Tibial nerve (tissue), 3 donors: ENCODE measurements at regions not wholly inside any gene's neighbourhood (a gene's known extent, or its start where the extent isn't known, plus 50 kb on each side); places are given as distances from the start of the nearest gene placed in this dataset.

ENCODE experiments used
- POLR2A ChIP-seq, 2 donors: fragments of 450-650 bp; IDR thresholded peaks; one replicate each; pipeline ENCODE4 v1.6.1; 2017; ENCODE audit warnings: antibody characterized with exemption in 2 of 2, mild to moderate bottlenecking in 2 of 2, moderate library complexity in 2 of 2
- TF ChIP-seq, protein P1 (sequence below), 5 experiments: fragments of 200-600 bp in 3 of 5; fragments of 450-650 bp in 2 of 5; sonication (generic) in 3 of 5; IDR thresholded peaks; one replicate each; pipeline ENCODE4 v1.5.1; 2016 to 2019; ENCODE audit warnings: antibody characterized with exemption in 5 of 5, mild to moderate bottlenecking in 3 of 5, moderate library complexity in 2 of 5

DNA sequence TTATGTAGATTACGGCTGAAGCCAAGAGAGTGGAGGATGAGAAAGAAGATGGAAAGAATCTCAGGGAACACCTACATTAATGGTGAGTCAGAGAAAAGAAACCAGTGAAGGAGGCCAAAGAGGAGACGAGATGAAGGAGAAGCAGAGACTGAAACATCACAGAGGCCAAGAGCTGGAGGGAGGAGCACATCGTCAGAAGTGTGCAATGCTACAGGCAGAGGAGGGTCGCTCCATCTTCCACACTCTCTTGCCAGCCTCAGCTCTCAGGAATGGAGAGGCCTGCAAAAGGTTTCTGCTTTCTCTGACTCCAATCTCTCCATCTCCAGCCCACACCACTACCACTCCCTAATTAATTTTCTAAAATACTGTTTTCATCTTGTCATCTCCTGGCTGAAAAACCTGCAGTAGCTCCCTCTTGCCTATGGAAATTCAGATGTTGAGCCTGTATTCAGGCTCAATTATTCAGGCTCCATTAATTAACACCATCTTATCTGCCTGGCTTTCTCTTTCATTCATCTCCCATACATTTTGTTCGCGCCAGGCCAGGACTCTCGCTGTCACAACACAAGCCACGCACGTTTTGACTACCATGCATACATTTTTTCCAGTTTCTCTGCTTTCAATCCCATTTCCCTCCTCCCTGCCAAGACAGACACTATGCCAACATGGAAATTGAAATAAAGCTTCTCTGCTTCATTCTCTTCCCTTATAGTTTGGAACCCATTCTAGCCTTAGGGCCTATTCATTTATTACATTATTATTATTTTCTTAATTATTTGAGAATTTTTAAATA, 165.8 kb downstream of the INHBA start:
- no peak for TF ChIP-seq POLR2A (IDR thresholded peaks at IDR 0.05)
- TF ChIP-seq, protein P1, sequence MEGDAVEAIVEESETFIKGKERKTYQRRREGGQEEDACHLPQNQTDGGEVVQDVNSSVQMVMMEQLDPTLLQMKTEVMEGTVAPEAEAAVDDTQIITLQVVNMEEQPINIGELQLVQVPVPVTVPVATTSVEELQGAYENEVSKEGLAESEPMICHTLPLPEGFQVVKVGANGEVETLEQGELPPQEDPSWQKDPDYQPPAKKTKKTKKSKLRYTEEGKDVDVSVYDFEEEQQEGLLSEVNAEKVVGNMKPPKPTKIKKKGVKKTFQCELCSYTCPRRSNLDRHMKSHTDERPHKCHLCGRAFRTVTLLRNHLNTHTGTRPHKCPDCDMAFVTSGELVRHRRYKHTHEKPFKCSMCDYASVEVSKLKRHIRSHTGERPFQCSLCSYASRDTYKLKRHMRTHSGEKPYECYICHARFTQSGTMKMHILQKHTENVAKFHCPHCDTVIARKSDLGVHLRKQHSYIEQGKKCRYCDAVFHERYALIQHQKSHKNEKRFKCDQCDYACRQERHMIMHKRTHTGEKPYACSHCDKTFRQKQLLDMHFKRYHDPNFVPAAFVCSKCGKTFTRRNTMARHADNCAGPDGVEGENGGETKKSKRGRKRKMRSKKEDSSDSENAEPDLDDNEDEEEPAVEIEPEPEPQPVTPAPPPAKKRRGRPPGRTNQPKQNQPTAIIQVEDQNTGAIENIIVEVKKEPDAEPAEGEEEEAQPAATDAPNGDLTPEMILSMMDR (IDR thresholded peaks at IDR 0.05): no peak
